Type B pancreatic cell (in vitro differentiated cells): ENCODE measurements at regions not wholly inside any gene's neighbourhood (a gene's known extent, or its start where the extent isn't known, plus 50 kb on each side); places are given as distances from the start of the nearest gene placed in this dataset.

Experiments
- DNase-seq: peaks from one replicate; pipeline ENCODE4 v3.0.0; 2021; ENCODE audit warnings: mixed read lengths; ENCODE audit not compliant: unreplicated experiment; ENCODE audit errors: extremely low spot score
- H3K27ac Mint-ChIP-seq: 2 replicates; pipeline ENCODE4 v1.8.0; 2021; ENCODE audit warnings: mild to moderate bottlenecking, mixed read lengths
- H3K27me3 Mint-ChIP-seq: 2 replicates; pipeline ENCODE4 v1.8.0; 2021; ENCODE audit warnings: mixed read lengths
- H3K36me3 Mint-ChIP-seq: 2 replicates; pipeline ENCODE4 v1.8.0; 2021; ENCODE audit warnings: mixed read lengths
- H3K4me1 Mint-ChIP-seq: one replicate; pipeline ENCODE4 v1.8.0; 2021; ENCODE audit warnings: mixed read lengths; ENCODE audit not compliant: unreplicated experiment
- H3K4me3 Mint-ChIP-seq: 2 replicates; pipeline ENCODE4 v1.8.0; 2021; ENCODE audit warnings: mild to moderate bottlenecking, mixed read lengths
- H3K9me3 Mint-ChIP-seq: 2 replicates; pipeline ENCODE4 v1.8.0; 2021; ENCODE audit warnings: mixed read lengths
- CTCF ChIP-seq: fragments of 200-600 bp; sonication (generic); conservative IDR thresholded peaks from 2 replicates; pipeline ENCODE4 v1.5.0; 2021; ENCODE audit warnings: antibody characterized with exemption, mild to moderate bottlenecking

GRCh38 chr20:60070791-60071190 lies 112.6 kb downstream of the CDH26 start:
- Mint-ChIP-seq H3K27me3 (peaks cover 18% of the 10 kb centered on the region), H3K4me1 (no peaks in the 10 kb centered on the region), H3K4me3 (no peak overlapping the region), H3K9me3 (no peaks in the 10 kb centered on the region), H3K27ac (no peak overlapping the region), H3K36me3 (no peaks in the 10 kb centered on the region)
- DNase-seq = no peak
- TF ChIP-seq CTCF = no peak

GRCh38 chr20:60071965-60072364 lies 113.7 kb downstream of the CDH26 start:
- TF ChIP-seq CTCF = no peak
- DNase-seq = no peak
- H3K9me3 Mint-ChIP-seq = no peaks in the 10 kb centered on the region
- no peak overlapping the region for H3K4me3 Mint-ChIP-seq
- H3K27ac Mint-ChIP-seq = no peak overlapping the region
- H3K27me3 Mint-ChIP-seq = peaks cover 20% of the 10 kb centered on the region
- no peaks in the 10 kb centered on the region for H3K4me1 Mint-ChIP-seq
- no peaks in the 10 kb centered on the region for H3K36me3 Mint-ChIP-seq

GRCh38 chr20:60073086-60073485 lies 114.9 kb downstream of the CDH26 start:
- Mint-ChIP-seq H3K4me1 (no peaks in the 10 kb centered on the region), H3K36me3 (no peaks in the 10 kb centered on the region), H3K9me3 (no peaks in the 10 kb centered on the region), H3K27me3 (peaks cover 22% of the 10 kb centered on the region), H3K4me3 (no peak overlapping the region), H3K27ac (no peak overlapping the region)
- DNase-seq = no peak
- no peak for TF ChIP-seq CTCF

GRCh38 chr20:60073504-60073903 lies 115.3 kb downstream of the CDH26 start:
- TF ChIP-seq CTCF = no peak
- DNase-seq = no peak
- Mint-ChIP-seq H3K4me3 (no peak overlapping the region), H3K9me3 (no peaks in the 10 kb centered on the region), H3K27ac (no peak overlapping the region), H3K4me1 (peaks cover 3% of the 10 kb centered on the region), H3K36me3 (no peaks in the 10 kb centered on the region), H3K27me3 (peaks cover 21% of the 10 kb centered on the region)

GRCh38 chr20:60074276-60074675 lies 116.1 kb downstream of the CDH26 start:
- Mint-ChIP-seq H3K36me3 (no peaks in the 10 kb centered on the region), H3K9me3 (no peaks in the 10 kb centered on the region), H3K4me3 (no peak overlapping the region), H3K27ac (no peak overlapping the region), H3K4me1 (peaks cover 9% of the 10 kb centered on the region), H3K27me3 (peaks cover 21% of the 10 kb centered on the region)
- no peak for DNase-seq
- no peak for TF ChIP-seq CTCF
